DND-41 (cell line): ENCODE measurements at regions not wholly inside any gene's neighbourhood (a gene's known extent, or its start where the extent isn't known, plus 50 kb on each side); places are given as distances from the start of the nearest gene placed in this dataset.

Experiments used
- EZH2 ChIP-seq: IDR thresholded peaks from 3 replicates; pipeline ENCODE4 v1.6.1; 2012; ENCODE audit warnings: borderline replicate concordance, low read depth, mild to moderate bottlenecking, moderate library complexity, low read length, inconsistent platforms; ENCODE audit not compliant: severe bottlenecking
- TF ChIP-seq, protein P1 (sequence below): IDR thresholded peaks from 2 replicates; pipeline ENCODE4 v1.5.1; 2012; ENCODE audit warnings: borderline replicate concordance, low read length, moderate library complexity, mild to moderate bottlenecking; ENCODE audit not compliant: poor library complexity, severe bottlenecking; ENCODE audit errors: extremely low read depth

DNA sequence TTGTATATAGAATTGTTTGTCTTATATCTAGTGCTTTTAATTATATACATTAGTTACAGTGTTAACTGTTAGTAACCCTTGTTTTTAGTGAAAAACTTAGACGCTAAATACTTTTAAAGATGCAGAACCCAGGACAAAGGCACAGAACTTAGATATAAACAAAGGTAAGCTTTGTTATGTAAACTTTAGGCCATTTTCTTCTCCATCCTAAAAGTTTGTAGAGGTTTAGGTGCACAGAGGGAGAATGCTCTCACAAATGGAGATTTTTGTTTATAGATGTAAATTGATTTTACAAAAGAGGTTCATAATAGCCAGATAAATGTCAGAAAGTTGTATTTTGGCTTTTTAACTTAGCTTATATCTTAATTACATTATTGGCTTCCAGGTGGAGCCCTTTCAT lies 490.5 kb upstream of the LRRC7 start:
- TF ChIP-seq, protein P1, sequence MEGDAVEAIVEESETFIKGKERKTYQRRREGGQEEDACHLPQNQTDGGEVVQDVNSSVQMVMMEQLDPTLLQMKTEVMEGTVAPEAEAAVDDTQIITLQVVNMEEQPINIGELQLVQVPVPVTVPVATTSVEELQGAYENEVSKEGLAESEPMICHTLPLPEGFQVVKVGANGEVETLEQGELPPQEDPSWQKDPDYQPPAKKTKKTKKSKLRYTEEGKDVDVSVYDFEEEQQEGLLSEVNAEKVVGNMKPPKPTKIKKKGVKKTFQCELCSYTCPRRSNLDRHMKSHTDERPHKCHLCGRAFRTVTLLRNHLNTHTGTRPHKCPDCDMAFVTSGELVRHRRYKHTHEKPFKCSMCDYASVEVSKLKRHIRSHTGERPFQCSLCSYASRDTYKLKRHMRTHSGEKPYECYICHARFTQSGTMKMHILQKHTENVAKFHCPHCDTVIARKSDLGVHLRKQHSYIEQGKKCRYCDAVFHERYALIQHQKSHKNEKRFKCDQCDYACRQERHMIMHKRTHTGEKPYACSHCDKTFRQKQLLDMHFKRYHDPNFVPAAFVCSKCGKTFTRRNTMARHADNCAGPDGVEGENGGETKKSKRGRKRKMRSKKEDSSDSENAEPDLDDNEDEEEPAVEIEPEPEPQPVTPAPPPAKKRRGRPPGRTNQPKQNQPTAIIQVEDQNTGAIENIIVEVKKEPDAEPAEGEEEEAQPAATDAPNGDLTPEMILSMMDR: no peak
- no peak for TF ChIP-seq EZH2
